Jurkat, Clone E6-1 (cell line): ENCODE measurements at regions not wholly inside any gene's neighbourhood (a gene's known extent, or its start where the extent isn't known, plus 50 kb on each side); places are given as distances from the start of the nearest gene placed in this dataset.
"Not testable (repeated sequence)": the region's sequence is repeated elsewhere in the genome, so short reads cannot be mapped to it uniquely, and the experiment has no call there.

ENCODE experiments used
- DNase-seq: peaks from one replicate; pipeline ENCODE4 v3.0.0-alpha.2; 2011; ENCODE audit warnings: low read depth, low spot score
- H3K4me3 ChIP-seq: 2 replicates; pipeline ENCODE4 v1.5.1; 2011; ENCODE audit warnings: mild to moderate bottlenecking, low read length, control low read depth, moderate library complexity

DNA sequence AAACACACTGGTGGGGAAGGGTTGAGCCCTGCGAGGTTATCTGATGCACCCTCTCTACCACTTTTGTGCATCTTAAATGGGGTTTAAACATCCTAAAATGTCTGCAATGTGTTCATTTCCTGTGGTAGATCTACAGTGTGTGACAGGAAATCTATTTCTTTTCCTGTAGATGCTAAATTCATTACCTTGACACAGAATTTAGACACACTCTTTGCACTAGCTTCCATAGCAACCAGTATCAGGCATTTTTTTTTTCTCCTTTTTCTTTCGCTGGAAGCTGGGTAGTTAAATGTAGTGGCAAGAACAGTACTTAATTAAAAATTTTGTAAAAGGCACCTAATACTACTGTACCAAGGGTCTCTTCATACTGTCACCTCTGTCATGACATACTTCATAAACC, 141.1 kb downstream of the RFPL4B start:
- no peak overlapping the region for H3K4me3 ChIP-seq
- DNase-seq: peak; percentile 25

DNA sequence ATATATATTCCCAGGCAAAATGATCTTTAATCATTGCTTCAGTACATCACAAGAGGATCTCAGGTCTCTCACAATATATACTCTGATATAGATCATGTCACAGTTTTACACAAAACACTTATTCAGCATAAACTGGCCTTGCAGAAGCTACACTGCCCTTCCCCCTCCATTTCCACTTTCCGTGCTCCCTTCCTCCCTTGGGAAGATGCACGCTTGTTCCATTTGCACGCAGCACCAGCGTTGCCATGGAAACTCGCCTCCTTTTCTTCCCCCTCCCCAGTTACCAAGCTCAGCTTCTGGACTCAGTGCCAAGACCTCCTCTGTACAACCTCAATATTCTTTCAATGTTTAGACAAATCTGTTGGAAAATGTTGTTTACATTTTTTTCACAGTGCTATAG, 154.6 kb downstream of the RFPL4B start:
- DNase-seq: no peak
- H3K4me3 ChIP-seq: no peak overlapping the region

DNA sequence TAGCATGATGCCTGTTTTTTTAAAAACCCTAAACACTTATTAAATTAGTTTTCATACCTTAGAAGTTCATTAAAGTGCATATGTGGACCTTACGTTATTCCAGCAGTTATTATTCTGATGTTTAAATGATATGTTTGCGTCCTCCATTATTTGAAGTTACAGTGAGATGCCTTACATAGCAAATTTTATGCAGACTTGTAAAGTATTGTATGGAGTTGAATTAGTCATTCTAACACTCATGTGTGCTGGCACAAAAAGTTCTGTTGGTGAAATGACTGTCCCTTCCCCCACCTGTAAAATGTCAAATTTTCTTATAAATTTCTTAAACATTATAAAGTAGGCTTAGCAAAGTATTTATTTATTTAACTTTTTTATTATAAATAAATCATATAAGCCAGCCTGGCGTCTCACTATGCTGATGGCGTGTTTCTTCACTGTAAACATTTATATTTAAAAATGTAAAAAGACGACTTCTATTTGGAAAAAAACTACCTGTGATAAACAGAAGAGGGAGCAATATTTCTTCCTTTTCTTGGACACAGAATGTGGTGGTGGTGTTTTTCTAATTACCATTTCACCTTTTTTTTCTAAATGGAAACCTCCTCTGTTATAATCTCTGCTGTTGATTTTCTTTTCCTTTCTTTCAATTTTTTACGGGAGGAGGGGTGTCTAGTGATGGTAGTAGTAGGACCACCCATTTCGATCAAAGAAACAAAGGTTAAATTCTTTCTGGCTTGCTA, 155.4 kb downstream of the RFPL4B start:
- DNase-seq: no peak
- no peak overlapping the region for H3K4me3 ChIP-seq

- DNase-seq: no peak
- no peak overlapping the region for H3K4me3 ChIP-seq
Measured at GRCh38 chr6:112503091-112503596, 156.0 kb downstream of the RFPL4B start.

GRCh38 chr6:112504621-112505020, 157.5 kb downstream of the RFPL4B start:
- no peak for DNase-seq
- no peak overlapping the region for H3K4me3 ChIP-seq

DNA sequence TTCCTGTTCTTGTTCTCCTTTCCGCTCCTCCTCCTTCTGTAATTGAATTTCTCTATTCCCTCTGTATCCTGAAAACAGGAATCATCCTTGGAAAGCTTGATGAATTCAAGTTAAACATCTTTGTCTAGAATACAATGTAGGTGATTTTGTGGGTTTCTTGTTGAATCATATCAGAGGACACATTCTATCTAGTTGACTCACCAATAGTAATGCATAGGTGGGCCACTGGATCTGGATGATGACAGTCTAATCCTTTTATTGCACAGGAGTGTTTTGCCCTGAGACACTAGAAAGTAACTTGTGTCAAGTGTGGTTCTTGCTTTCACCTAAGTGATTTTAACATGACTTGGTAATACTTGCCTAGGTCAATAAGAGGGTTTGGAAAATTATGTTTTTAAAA, 164.3 kb downstream of the RFPL4B start:
- no peak for DNase-seq
- H3K4me3 ChIP-seq: no peak overlapping the region

DNA sequence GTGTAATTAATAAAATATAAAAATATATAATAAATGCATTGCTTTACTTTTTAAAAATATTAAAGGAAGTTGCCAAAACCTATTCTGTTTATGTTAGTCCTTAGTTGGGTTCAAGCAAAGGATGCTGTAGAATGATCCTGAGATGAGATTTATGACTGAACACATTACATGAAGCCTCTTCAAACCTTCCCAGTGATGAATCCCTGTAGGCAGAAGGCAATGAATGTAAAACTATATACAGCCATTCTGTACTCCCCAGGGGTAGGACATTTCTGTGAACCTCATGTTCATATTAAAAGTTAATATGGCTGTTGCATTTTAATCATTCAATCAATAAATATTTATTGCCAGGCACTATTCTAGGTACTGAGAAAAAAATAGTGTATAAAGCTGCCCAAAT, 166.0 kb downstream of the RFPL4B start:
- no peak overlapping the region for H3K4me3 ChIP-seq
- no peak for DNase-seq

GRCh38 chr6:112522587-112522986, 175.5 kb downstream of the RFPL4B start:
- no peak for DNase-seq
- no peak overlapping the region for H3K4me3 ChIP-seq

DNA sequence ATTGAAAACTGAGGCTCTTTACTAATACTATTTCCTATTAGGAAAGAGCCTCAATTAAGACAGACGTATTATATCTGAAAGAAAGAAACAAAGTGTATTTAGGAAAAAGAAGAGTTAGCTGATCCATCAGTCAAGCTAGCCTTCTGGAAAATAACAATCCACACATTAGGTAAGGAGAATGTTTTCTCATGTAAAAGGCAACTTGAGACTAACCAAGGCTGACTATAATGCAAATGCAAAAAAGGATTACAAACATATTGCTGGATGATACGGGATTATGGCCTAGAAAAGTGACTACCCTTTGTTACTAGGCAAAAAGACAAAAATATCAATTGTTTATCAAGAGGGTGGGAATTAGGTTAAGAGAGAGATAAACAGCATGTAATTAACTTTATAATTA, 176.9 kb downstream of the RFPL4B start:
- no peak for DNase-seq
- H3K4me3 ChIP-seq: no peak overlapping the region

DNA sequence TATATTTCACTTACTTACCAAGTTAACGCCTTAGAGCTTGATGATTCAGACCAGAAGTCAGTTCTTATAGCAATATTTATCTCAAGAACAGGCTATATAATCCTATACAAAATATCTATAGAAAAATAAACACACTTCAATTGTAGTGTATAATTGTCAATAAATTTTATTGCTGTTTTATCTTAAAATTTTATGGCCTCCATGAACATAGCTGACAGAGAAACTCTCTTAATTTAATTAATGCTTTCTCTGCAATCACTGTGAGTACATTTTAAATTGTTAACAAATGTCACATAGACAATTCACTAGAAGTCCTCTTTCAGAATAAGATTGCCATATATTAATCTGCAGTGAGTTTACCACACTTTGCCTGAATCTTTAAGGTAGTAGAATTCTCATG, 178.6 kb downstream of the RFPL4B start:
- H3K4me3 ChIP-seq: no peak overlapping the region
- no peak for DNase-seq

- no peak overlapping the region for H3K4me3 ChIP-seq
- no peak for DNase-seq
Measured at GRCh38 chr6:112526594-112526993, 179.5 kb downstream of the RFPL4B start.

- DNase-seq, H3K4me3 ChIP-seq: not testable (repeated sequence)
Measured at GRCh38 chr6:112528306-112528705, 181.2 kb downstream of the RFPL4B start.

- no peak overlapping the region for H3K4me3 ChIP-seq
- no peak for DNase-seq
Measured at GRCh38 chr6:112535816-112536215, 188.7 kb downstream of the RFPL4B start.

- H3K4me3 ChIP-seq: no peak overlapping the region
- DNase-seq: no peak
Measured at GRCh38 chr6:112539355-112539754, 192.2 kb downstream of the RFPL4B start.

- peak; percentile 6 for DNase-seq
- not testable (repeated sequence) for H3K4me3 ChIP-seq
Measured at GRCh38 chr6:112541847-112542246, 194.7 kb downstream of the RFPL4B start.

DNA sequence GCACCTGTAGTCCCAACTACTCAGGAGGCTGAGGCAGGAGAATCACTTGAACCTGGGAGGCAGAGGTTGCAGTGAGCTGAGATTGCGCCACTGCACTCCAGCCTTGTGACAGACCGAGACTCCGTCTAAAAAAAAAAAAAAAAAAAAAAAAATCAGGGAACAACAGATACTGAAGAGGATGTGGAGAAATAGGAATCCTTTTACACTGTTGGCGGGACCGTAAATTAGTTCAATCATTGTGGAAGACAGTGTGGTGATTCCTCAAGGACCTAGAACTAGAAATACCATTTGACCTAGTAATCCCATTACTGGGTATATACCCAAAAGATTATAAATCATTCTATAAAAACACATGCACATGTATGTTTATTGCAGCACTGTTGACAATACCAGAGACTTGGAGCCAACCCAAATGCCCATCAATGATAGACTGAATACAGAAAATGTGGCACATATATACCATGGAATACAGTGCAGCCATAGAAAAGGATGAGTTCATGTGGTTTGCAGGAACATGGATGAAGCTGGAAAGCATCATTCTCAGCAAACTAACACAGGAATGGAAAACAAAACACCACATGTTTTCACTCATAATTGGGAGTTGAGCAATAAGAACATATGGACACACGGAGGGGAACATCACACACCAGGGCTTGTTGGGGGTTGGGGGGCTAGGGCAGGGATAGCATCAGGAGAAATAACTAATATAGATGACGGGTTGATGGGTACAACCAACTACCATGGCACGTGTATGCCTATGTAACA, 200.4 kb downstream of the RFPL4B start:
- not testable (repeated sequence) for H3K4me3 ChIP-seq, DNase-seq

DNA sequence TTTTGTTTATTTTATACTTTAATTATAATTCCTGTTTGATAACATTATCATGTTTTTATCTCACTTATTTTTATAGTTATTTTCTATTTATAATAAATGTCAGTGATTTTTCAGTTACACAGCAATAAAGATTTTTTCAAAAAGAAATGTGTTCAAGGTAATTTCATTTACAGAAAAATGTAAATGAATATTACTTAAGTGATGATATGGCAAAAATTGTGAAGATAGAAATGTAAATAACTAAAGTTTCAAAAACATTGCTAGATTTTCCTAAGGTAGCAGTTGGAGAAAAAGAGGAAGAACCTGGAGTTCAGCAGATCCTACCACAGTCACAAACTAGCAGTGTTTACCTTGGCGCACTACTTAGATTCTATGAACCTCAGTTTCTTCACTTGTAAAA, 202.6 kb downstream of the RFPL4B start:
- DNase-seq: no peak
- H3K4me3 ChIP-seq: no peak overlapping the region

GRCh38 chr6:112557435-112557834, 210.3 kb downstream of the RFPL4B start:
- no peak for DNase-seq
- H3K4me3 ChIP-seq: no peak overlapping the region

DNA sequence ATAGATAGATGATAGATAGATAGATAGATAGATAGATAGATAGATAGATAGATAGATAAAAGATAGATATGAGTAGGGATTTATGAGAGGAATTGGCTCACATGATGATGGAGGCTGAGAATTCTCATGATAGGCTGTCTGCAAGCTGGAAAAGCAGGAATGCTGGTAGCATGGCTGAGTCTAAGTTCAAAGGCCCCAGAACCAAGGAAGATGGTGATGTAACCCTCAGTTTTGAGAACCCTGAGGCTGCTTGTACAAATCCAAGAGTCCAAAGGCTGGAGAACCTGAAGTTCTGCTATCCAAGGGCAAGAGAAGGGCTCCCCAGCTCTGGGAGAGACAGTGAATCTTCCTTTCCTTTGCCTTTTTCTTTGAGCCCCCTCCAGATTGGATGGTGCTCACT, 210.8 kb downstream of the RFPL4B start:
- DNase-seq: no peak
- H3K4me3 ChIP-seq: no peak overlapping the region

DNA sequence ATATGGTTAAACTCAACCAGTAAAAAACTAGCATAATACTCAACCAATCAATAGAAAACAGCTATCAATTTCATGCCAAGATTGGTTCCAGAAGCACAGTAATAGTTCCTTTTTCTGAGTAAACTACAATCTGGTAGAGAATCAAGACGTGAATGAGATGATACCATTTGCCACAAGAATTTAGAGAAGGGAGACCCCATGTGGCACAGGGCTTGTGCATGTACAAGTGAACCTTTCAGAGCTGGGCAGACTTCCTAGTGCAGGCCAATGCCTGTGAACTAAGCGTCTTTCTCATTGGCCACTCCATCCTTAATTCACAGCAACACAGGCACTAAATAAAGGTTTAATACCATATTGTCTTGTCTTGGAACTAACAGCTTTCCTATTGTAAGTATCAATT, 213.5 kb downstream of the RFPL4B start:
- DNase-seq: no peak
- H3K4me3 ChIP-seq: no peak overlapping the region
